Body of pancreas (tissue), 4 donors: ENCODE measurements at regions not wholly inside any gene's neighbourhood (a gene's known extent, or its start where the extent isn't known, plus 50 kb on each side); places are given as distances from the start of the nearest gene placed in this dataset.
A peak's percentile ranks its signal among the peaks of the same experiment; 100 is the strongest.

ENCODE experiments used
- ATAC-seq: fragments of 150-250 bp; one replicate; pipeline ENCODE4 v1.9.1; 2016
- DNase-seq, 4 donors: peaks; one replicate each; pipeline ENCODE4 v3.0.0-alpha.2; 2019
- H3K27ac ChIP-seq, 4 donors: fragments of 200-600 bp; sonication (generic); 1 replicate in 3 of 4; 2 replicates in 1 of 4; pipeline versions ENCODE4 v1.5.1 to v1.6.1; 2016 to 2019; ENCODE audit warnings: mild to moderate bottlenecking in 1 of 4, mixed read lengths in 1 of 4, moderate library complexity in 1 of 4
- H3K27me3 ChIP-seq, 2 donors: fragments of 200-600 bp; sonication (generic); one replicate each; pipeline ENCODE4 v1.6.0; 2016; ENCODE audit warnings: mild to moderate bottlenecking in 1 of 2
- H3K36me3 ChIP-seq, 2 donors: fragments of 200-600 bp; sonication (generic); replicated peaks in 1 of 2; 2 replicates each; pipeline ENCODE4 v1.5.1; 2016; ENCODE audit warnings: low read depth in 2 of 2; ENCODE audit not compliant: insufficient read depth in 1 of 2
- H3K4me1 ChIP-seq: fragments of 200-600 bp; sonication (generic); one replicate; pipeline ENCODE4 v1.6.0; 2016
- H3K4me3 ChIP-seq, 2 donors: fragments of 200-600 bp; sonication (generic); 1 replicate in 1 of 2; 2 replicates in 1 of 2; pipeline ENCODE4 v1.5.1; 2016 to 2019
- H3K9me3 ChIP-seq, 3 donors: fragments of 200-600 bp; sonication (generic); 1 replicate in 2 of 3; 2 replicates in 1 of 3; pipeline ENCODE4 v1.5.1; 2016
- CTCF ChIP-seq, 7 experiments: fragments of 450-650 bp in 4 of 7; fragments of 200-600 bp in 3 of 7; sonication (generic) in 3 of 7; IDR thresholded peaks; one replicate each; pipeline ENCODE4 v1.5.1; 2016 to 2019; ENCODE audit warnings: antibody characterized with exemption in 7 of 7
- POLR2A ChIP-seq, 3 donors: fragments of 450-650 bp; IDR thresholded peaks; one replicate each; pipeline ENCODE4 v1.6.1; 2016; ENCODE audit warnings: antibody characterized with exemption in 3 of 3, mild to moderate bottlenecking in 2 of 3
- WGBS, 2 donors: methylation state at CpG; one replicate each; pipeline ENCODE4 v1.1.5; 2017; 5-methylcytosine and 5-hydroxymethylcytosine counted together
- intact Hi-C: fragments of 100-400 bp; cut with DNase I; formaldehyde crosslinking; loops from one replicate; pipeline ENCODE4 v1.15.1; 2023

- Histone ChIP-seq H3K4me1 (no peaks in the 10 kb centered on the region), H3K9me3 (peaks cover 0 to 5% (median 0%) of the 10 kb centered on the region in 3 donors), H3K27me3 (no peaks in the 10 kb centered on the region), H3K36me3 (no peaks in the 10 kb centered on the region), H3K4me3 (no peak overlapping the region), H3K27ac (no peak overlapping the region)
- DNase-seq (no peak), ATAC-seq (no peak)
- WGBS, 2 donors = 61 to 62% methylated on average over 3 of the region's 3 CpGs
- TF ChIP-seq POLR2A (IDR thresholded peaks at IDR 0.05) (no peak), CTCF (IDR thresholded peaks at IDR 0.05) (no peak)
- intact Hi-C loops = no loop called here
Observed at GRCh38 chr1:69167876-69168275, 399.8 kb upstream of the LRRC7 start.

GRCh38 chr1:69171248-69171647, 396.5 kb upstream of the LRRC7 start:
- H3K4me3 ChIP-seq = no peak overlapping the region
- intact Hi-C loops = no loop called here
- H3K4me1 ChIP-seq = no peaks in the 10 kb centered on the region
- no peak for ATAC-seq
- no peaks in the 10 kb centered on the region for H3K27me3 ChIP-seq
- TF ChIP-seq POLR2A (IDR thresholded peaks at IDR 0.05) (no peak), CTCF (IDR thresholded peaks at IDR 0.05) (no peak)
- H3K9me3 ChIP-seq = peaks cover 0 to 5% (median 0%) of the 10 kb centered on the region in 3 donors
- no peaks in the 10 kb centered on the region for H3K36me3 ChIP-seq
- no peak for DNase-seq
- no peak overlapping the region for H3K27ac ChIP-seq

- TF ChIP-seq CTCF (IDR thresholded peaks at IDR 0.05) (no peak), POLR2A (IDR thresholded peaks at IDR 0.05) (no peak)
- WGBS, 2 donors = 56 to 59% methylated on average over 7 of the region's 7 CpGs
Observed at GRCh38 chr1:69172003-69173000, 395.4 kb upstream of the LRRC7 start.

GRCh38 chr1:69175053-69175452, 392.7 kb upstream of the LRRC7 start:
- H3K36me3 ChIP-seq = no peaks in the 10 kb centered on the region
- intact Hi-C loops = no loop called here
- no peaks in the 10 kb centered on the region for H3K4me1 ChIP-seq
- no peak overlapping the region for H3K4me3 ChIP-seq
- H3K9me3 ChIP-seq = peaks cover 0 to 2% (median 0%) of the 10 kb centered on the region in 3 donors
- TF ChIP-seq POLR2A (IDR thresholded peaks at IDR 0.05) = no peak
- TF ChIP-seq CTCF (IDR thresholded peaks at IDR 0.05) = peak in 2 of 7 experiments; percentile 7 to 8
- H3K27me3 ChIP-seq = no peaks in the 10 kb centered on the region
- ATAC-seq (no peak), DNase-seq (no peak)
- no peak overlapping the region for H3K27ac ChIP-seq

More at GRCh38 chr1:69172003-69173000, 395.4 kb upstream of the LRRC7 start:
- Histone ChIP-seq H3K27ac (no peak overlapping the region), H3K4me1 (no peaks in the 10 kb centered on the region), H3K4me3 (no peak overlapping the region), H3K9me3 (peaks cover 0 to 5% (median 0%) of the 10 kb centered on the region in 3 donors), H3K27me3 (no peaks in the 10 kb centered on the region), H3K36me3 (no peaks in the 10 kb centered on the region)
- intact Hi-C loops = no loop called here
- DNase-seq (no peak), ATAC-seq (no peak)

- intact Hi-C loops = no loop called here
- no peak for TF ChIP-seq POLR2A (IDR thresholded peaks at IDR 0.05)
- TF ChIP-seq CTCF (IDR thresholded peaks at IDR 0.05) = no peak
- Histone ChIP-seq H3K9me3 (peaks cover 0 to 6% (median 0%) of the 10 kb centered on the region in 3 donors), H3K4me3 (no peak overlapping the region), H3K27ac (no peak overlapping the region), H3K27me3 (no peaks in the 10 kb centered on the region), H3K36me3 (no peaks in the 10 kb centered on the region), H3K4me1 (no peaks in the 10 kb centered on the region)
- no peak for DNase-seq
- ATAC-seq = no peak
Observed at GRCh38 chr1:69180358-69180757, 387.4 kb upstream of the LRRC7 start.
